A673 (cell line): ENCODE measurements at regions not wholly inside any gene's neighbourhood (a gene's known extent, or its start where the extent isn't known, plus 50 kb on each side); places are given as distances from the start of the nearest gene placed in this dataset.

Experiments
- BruUV-seq: library from RNA; stranded (reverse); fragments of 400-500 nt; replicated peaks from 2 replicates; lab custom pipeline; 2021; lab: Mats Ljungman, UMichigan
- CTCF ChIA-PET: fragments of 300-600 bp; sonication (Branson Sonifier 250); formaldehyde crosslinking; loops from one replicate; lab custom pipeline; 2022; ENCODE audit warnings: antibody characterized with exemption; lab: Charles Lee
- POLR2A ChIA-PET: fragments of 300-600 bp; sonication (Branson Sonifier 250); formaldehyde crosslinking; loops from one replicate; lab custom pipeline; 2022; ENCODE audit warnings: antibody characterized with exemption; ENCODE audit not compliant: low non-redundant PET; lab: Charles Lee
- DNase-seq: peaks from one replicate; pipeline ENCODE4 v3.0.0-alpha.2; 2015; ENCODE audit warnings: low spot score
- H3K27ac ChIP-seq: fragments of 200-600 bp; sonication (generic); 2 replicates; pipeline ENCODE4 v1.5.1; 2016; ENCODE audit warnings: mixed run types, low read depth, mild to moderate bottlenecking, mixed read lengths, antibody characterized with exemption, low read length; ENCODE audit not compliant: poor library complexity, severe bottlenecking
- H3K27me3 ChIP-seq: fragments of 200-600 bp; sonication (generic); replicated peaks from 2 replicates; pipeline ENCODE4 v1.6.1; 2017; ENCODE audit warnings: mixed run types, low read depth, mild to moderate bottlenecking, mixed read lengths, antibody characterized with exemption, low read length; ENCODE audit not compliant: insufficient read depth, poor library complexity
- H3K36me3 ChIP-seq: fragments of 200-600 bp; sonication (generic); 2 replicates; pipeline ENCODE4 v1.6.1; 2016; ENCODE audit warnings: mixed run types, mild to moderate bottlenecking, mixed read lengths, antibody characterized with exemption, low read length; ENCODE audit not compliant: insufficient read depth, poor library complexity, severe bottlenecking
- H3K4me1 ChIP-seq: fragments of 200-600 bp; sonication (generic); 2 replicates; pipeline ENCODE4 v1.6.1; 2017; ENCODE audit warnings: mixed run types, mild to moderate bottlenecking, mixed read lengths, antibody characterized with exemption, low read length; ENCODE audit not compliant: insufficient read depth, poor library complexity, severe bottlenecking
- H3K4me3 ChIP-seq: fragments of 200-600 bp; sonication (generic); 2 replicates; pipeline ENCODE4 v1.5.1; 2016; ENCODE audit warnings: low read depth, mixed run types, mild to moderate bottlenecking, mixed read lengths, low read length; ENCODE audit not compliant: poor library complexity, severe bottlenecking
- H3K9me3 ChIP-seq: fragments of 200-600 bp; sonication (generic); 2 replicates; pipeline ENCODE4 v1.6.1; 2016; ENCODE audit warnings: mixed run types, low read depth, mild to moderate bottlenecking, mixed read lengths, antibody characterized with exemption, low read length; ENCODE audit not compliant: poor library complexity, severe bottlenecking
- EZH2 ChIP-seq: fragments of 200-600 bp; sonication (generic); IDR thresholded peaks from 2 replicates; pipeline ENCODE4 v1.6.1; 2017; ENCODE audit warnings: borderline replicate concordance, low read depth, mild to moderate bottlenecking, mixed read lengths, antibody characterized with exemption, low read length; ENCODE audit not compliant: poor library complexity, severe bottlenecking
- intact Hi-C: fragments of 100-400 bp; cut with micrococcal nuclease; formaldehyde crosslinking; loops from one replicate; pipeline ENCODE4 v1.10.0; 2022; ENCODE audit not compliant: unreplicated experiment
- TF ChIP-seq, protein P1 (sequence below): fragments of 300-800, 200-600 bp; sonication (generic); conservative IDR thresholded peaks from 2 replicates; pipeline ENCODE4 v1.5.1; 2017; ENCODE audit warnings: low read depth, mild to moderate bottlenecking, antibody characterized with exemption, low read length, moderate library complexity, mixed read lengths

DNA sequence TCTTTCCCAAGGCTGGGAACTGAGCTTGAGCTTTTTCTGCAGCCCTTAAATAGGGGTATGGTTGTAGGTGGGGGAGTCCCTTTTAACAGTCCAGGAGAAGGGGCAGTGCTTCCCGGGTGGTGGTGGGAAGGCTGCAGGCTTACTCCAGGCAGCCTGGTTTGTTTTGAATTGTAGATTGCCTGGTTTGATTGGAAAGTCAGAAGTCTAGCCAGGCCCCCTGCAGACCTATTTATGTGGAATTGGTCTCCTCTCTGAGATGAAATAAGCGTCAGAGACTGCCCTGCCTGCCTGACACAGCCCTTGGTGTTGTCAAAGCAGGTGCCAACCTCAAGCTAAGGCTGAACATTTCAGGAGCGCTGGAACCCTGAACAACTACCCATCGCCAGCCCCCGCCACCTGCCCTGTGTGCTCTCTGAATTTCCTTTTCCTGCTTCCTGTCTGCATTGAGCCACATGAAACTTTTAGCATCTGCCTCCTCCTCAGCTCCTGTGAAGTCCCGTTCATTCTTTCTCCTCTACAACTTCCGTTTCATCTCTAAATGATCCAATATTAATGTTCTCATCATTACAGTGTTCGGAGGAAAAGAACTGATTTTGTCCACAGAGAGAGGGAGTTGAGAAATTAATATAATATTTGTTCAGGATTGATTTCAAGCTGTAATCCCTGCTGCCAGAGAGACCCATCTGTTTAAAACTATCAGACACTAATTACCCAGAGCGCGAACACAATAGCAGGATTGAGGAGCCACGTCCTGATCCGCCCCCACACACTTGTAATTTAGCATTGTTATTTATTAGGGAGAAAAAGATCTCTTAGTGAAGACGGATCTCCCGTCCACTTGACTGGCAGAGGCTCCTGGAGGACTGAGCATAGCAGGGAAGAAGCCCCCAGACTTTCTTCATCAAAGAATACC is 136.5 kb downstream of the TRIM29 start:
- BruUV-seq: no TSS peak
- H3K27me3 ChIP-seq: peaks cover 22% of the 10 kb centered on the region
- peaks cover 10% of the 10 kb centered on the region for H3K4me1 ChIP-seq
- peak; percentile 27 for DNase-seq
- TF ChIP-seq, protein P1, sequence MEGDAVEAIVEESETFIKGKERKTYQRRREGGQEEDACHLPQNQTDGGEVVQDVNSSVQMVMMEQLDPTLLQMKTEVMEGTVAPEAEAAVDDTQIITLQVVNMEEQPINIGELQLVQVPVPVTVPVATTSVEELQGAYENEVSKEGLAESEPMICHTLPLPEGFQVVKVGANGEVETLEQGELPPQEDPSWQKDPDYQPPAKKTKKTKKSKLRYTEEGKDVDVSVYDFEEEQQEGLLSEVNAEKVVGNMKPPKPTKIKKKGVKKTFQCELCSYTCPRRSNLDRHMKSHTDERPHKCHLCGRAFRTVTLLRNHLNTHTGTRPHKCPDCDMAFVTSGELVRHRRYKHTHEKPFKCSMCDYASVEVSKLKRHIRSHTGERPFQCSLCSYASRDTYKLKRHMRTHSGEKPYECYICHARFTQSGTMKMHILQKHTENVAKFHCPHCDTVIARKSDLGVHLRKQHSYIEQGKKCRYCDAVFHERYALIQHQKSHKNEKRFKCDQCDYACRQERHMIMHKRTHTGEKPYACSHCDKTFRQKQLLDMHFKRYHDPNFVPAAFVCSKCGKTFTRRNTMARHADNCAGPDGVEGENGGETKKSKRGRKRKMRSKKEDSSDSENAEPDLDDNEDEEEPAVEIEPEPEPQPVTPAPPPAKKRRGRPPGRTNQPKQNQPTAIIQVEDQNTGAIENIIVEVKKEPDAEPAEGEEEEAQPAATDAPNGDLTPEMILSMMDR: no peak
- no peak for TF ChIP-seq EZH2
- no peaks in the 10 kb centered on the region for H3K9me3 ChIP-seq
- H3K4me3 ChIP-seq: no peak overlapping the region
- intact Hi-C loops: no loop called here
- H3K27ac ChIP-seq: no peak overlapping the region
- no peaks in the 10 kb centered on the region for H3K36me3 ChIP-seq
- ChIA-PET POLR2A (no interaction called here), CTCF (no interaction called here)

DNA sequence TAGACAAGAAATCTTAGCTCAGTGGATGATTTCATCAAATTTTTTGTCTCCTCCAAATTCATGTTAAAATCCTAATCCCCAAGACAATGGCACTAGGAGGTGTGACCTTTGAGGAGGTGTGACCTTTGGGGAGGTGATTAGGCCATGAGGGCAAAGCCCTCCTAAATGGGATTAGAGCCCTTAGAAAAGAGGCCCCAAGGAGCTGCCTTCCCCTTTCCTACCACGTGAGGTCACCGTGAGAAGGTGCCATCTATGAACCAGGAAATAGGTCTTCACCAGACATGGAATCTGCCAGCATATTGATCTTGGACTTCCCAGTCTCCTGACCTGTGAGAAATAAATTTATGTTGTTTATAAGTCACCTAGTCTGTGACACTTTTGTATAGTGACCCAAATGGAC is 138.7 kb downstream of the TRIM29 start:
- ChIA-PET POLR2A (no interaction called here), CTCF (no interaction called here)
- Histone ChIP-seq H3K27me3 (peaks cover 14% of the 10 kb centered on the region), H3K36me3 (no peaks in the 10 kb centered on the region), H3K4me3 (no peak overlapping the region), H3K9me3 (no peaks in the 10 kb centered on the region), H3K27ac (no peak overlapping the region), H3K4me1 (peaks cover 10% of the 10 kb centered on the region)
- no TSS peak for BruUV-seq
- intact Hi-C loops: no loop called here
- peak; percentile 17 for DNase-seq
- TF ChIP-seq, protein P1: peak; percentile 38; the same call in 1 of the 2 replicates
- TF ChIP-seq EZH2: no peak

DNA sequence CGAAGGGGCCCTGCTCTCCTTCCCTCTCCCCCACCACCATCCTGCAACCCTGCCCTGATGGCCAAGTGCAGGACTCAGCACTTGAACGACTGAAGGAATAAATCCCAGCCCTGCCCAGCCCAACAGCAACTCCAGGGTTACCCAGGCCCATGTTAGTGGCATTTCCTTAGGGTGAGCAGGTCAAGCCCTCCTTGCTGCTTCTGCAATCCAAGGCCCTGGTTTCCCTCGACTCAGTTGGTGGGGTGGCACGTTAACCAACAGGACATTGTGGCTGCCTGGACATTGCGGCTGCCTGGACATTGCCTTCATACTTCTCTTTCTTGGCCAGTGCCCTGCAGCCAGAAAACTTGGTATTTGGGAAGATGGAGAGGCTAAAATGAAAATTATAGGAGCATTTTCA is 141.4 kb downstream of the TRIM29 start:
- DNase-seq: no peak
- TF ChIP-seq EZH2: no peak
- TF ChIP-seq, protein P1: no peak
- Histone ChIP-seq H3K27me3 (no peaks in the 10 kb centered on the region), H3K4me1 (peaks cover 6% of the 10 kb centered on the region), H3K27ac (no peak overlapping the region), H3K36me3 (no peaks in the 10 kb centered on the region), H3K4me3 (no peak overlapping the region), H3K9me3 (no peaks in the 10 kb centered on the region)
- intact Hi-C loops: no loop called here
- ChIA-PET CTCF (no interaction called here), POLR2A (no interaction called here)
- BruUV-seq: no TSS peak
